ENCODE measurements at regions not wholly inside any gene's neighbourhood (a gene's known extent, or its start where the extent isn't known, plus 50 kb on each side); places are given as distances from the start of the nearest gene placed in this dataset.
"Not testable (repeated sequence)": the region's sequence is repeated elsewhere in the genome, so short reads cannot be mapped to it uniquely, and the experiment has no call there.

DNA sequence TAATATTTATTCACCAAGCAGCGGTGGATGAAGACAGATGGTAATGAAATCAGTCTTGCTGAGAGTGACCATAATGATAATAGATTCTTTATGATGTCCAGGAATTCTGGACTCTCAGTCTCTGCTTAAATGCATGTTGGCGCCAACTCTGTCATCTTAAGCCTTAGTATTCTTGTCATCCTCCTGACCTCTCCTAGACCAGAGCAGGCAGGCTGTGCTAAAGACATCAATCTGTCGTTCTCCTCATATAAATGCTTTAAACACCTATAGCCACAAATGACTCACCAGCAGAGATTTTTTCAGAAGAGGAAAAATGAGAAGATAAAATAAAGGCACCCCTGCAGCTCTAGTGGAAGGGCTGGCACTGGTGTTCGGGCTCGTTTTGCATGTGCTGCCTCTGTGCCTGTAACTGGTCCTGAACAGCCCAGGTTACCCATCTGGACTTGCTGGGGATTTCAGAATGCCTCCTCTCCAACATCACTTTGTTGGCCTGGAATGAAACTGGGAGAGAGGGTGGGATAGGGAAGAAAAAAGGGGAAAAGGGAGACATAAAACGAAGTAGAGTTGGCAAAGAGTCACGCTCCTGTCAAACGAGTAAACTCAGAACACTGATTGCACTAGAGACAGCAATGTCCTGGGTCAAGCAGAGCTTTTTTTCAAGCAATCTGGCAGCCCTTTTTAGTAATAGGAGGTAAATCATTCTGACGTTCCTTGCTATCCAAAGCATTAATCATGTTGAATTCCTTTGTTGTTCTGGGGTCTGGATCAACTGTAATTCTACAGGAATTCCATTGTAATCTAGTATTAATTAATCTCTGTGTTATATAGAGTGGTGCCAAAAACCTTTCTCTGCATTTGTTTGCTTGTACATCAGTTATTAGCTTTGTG is 195.5 kb upstream of the CLINT1 start:
- H3K36me3 ChIP-seq (ENCODE audit: insufficient read depth, low read length): no peaks in the 10 kb centered on the region
- no peaks in the 10 kb centered on the region for H3K27me3 ChIP-seq (ENCODE audit: insufficient read depth, low read length)
- no peak overlapping the region for H3K4me3 ChIP-seq (ENCODE audit: low read length)
- H3K9me3 ChIP-seq (ENCODE audit: insufficient read depth, low read depth, low read length): no peaks in the 10 kb centered on the region
- no peak overlapping the region for H3K27ac ChIP-seq (ENCODE audit: low read depth, low read length)
- WGBS: 93% methylated on average over 9 of the region's 9 CpGs
- H3K9ac ChIP-seq (ENCODE audit: low read depth, low read length): no peak overlapping the region
- peaks cover 7% of the 10 kb centered on the region; the same call in 1 of the 2 replicates for H3K4me1 ChIP-seq (ENCODE audit: insufficient read depth, low read length)

DNA sequence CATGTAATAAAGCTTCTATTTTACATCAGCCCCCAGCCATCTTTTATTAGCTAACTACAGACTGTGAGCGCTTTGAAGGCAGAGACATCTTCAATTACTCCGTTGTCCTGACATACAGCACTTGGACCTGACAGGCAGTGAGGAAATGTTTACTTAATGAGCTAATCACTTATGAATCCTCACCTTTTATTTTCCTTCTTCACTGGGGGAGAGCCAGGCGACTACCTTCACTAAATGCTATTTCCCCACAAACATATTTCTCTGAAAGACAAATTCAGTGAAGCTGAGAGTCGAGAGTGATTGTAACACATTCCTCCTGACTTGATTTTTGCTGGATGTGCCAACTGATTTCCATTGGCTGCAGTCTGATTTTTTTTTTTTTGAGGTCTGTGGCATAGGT is 192.1 kb upstream of the CLINT1 start:
- no peak overlapping the region for H3K27ac ChIP-seq (ENCODE audit: low read depth, low read length)
- H3K9ac ChIP-seq (ENCODE audit: low read depth, low read length): no peak overlapping the region
- 81% methylated on average over 4 of the region's 4 CpGs for WGBS
- H3K4me3 ChIP-seq (ENCODE audit: low read length): no peak overlapping the region
- no peaks in the 10 kb centered on the region for H3K9me3 ChIP-seq (ENCODE audit: insufficient read depth, low read depth, low read length)
- no peaks in the 10 kb centered on the region for H3K36me3 ChIP-seq (ENCODE audit: insufficient read depth, low read length)
- H3K4me1 ChIP-seq (ENCODE audit: insufficient read depth, low read length): no peaks in the 10 kb centered on the region
- no peaks in the 10 kb centered on the region for H3K27me3 ChIP-seq (ENCODE audit: insufficient read depth, low read length)

- no peaks in the 10 kb centered on the region for H3K4me1 ChIP-seq (ENCODE audit: insufficient read depth, low read length)
- no peaks in the 10 kb centered on the region for H3K9me3 ChIP-seq (ENCODE audit: insufficient read depth, low read depth, low read length)
- no peak overlapping the region for H3K4me3 ChIP-seq (ENCODE audit: low read length)
- no peaks in the 10 kb centered on the region for H3K27me3 ChIP-seq (ENCODE audit: insufficient read depth, low read length)
- no peak overlapping the region for H3K27ac ChIP-seq (ENCODE audit: low read depth, low read length)
- no peak overlapping the region for H3K9ac ChIP-seq (ENCODE audit: low read depth, low read length)
- H3K36me3 ChIP-seq (ENCODE audit: insufficient read depth, low read length): no peaks in the 10 kb centered on the region
- 66% methylated on average over 2 of the region's 2 CpGs for WGBS
Observed at GRCh38 chr5:158050421-158050820, 191.5 kb upstream of the CLINT1 start.

DNA sequence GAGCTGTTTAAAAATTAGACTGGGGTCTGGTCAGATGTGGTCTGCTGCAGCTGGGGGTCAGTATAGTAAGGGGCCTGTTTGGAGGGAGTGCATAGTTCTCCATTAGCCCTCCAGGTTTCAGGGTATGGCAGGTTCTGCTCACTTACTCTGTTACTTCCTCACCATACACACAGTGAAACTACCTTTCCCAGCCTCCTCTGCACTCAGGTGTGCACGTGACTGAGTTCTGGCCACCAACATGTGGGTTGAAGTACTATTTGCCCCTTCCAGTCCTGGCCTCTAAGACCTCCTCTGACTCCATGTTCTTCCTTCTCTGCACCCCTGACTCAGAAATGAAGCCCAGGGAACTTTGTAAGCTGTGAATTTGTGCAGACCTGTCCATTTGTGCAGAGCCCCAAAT is 190.5 kb upstream of the CLINT1 start:
- Histone ChIP-seq H3K9ac (ENCODE audit: low read depth, low read length) (no peak overlapping the region), H3K9me3 (ENCODE audit: insufficient read depth, low read depth, low read length) (no peaks in the 10 kb centered on the region), H3K27ac (ENCODE audit: low read depth, low read length) (no peak overlapping the region), H3K4me3 (ENCODE audit: low read length) (no peak overlapping the region), H3K27me3 (ENCODE audit: insufficient read depth, low read length) (no peaks in the 10 kb centered on the region), H3K36me3 (ENCODE audit: insufficient read depth, low read length) (no peaks in the 10 kb centered on the region), H3K4me1 (ENCODE audit: insufficient read depth, low read length) (no peaks in the 10 kb centered on the region)
- 67% methylated on average over 1 of the region's 1 CpG for WGBS

GRCh38 chr5:158045696-158046095 is 186.8 kb upstream of the CLINT1 start:
- Histone ChIP-seq H3K4me1 (ENCODE audit: insufficient read depth, low read length) (no peaks in the 10 kb centered on the region), H3K36me3 (ENCODE audit: insufficient read depth, low read length) (no peaks in the 10 kb centered on the region), H3K4me3 (ENCODE audit: low read length) (no peak overlapping the region), H3K27me3 (ENCODE audit: insufficient read depth, low read length) (no peaks in the 10 kb centered on the region), H3K9ac (ENCODE audit: low read depth, low read length) (no peak overlapping the region), H3K27ac (ENCODE audit: low read depth, low read length) (no peak overlapping the region), H3K9me3 (ENCODE audit: insufficient read depth, low read depth, low read length) (no peaks in the 10 kb centered on the region)
- 83% methylated on average over 1 of the region's 1 CpG for WGBS

GRCh38 chr5:158039911-158040347 is 181.0 kb upstream of the CLINT1 start:
- Histone ChIP-seq H3K4me1 (ENCODE audit: insufficient read depth, low read length) (no peaks in the 10 kb centered on the region), H3K27ac (ENCODE audit: low read depth, low read length) (no peak overlapping the region), H3K9ac (ENCODE audit: low read depth, low read length) (no peak overlapping the region), H3K36me3 (ENCODE audit: insufficient read depth, low read length) (no peaks in the 10 kb centered on the region), H3K27me3 (ENCODE audit: insufficient read depth, low read length) (no peaks in the 10 kb centered on the region), H3K9me3 (ENCODE audit: insufficient read depth, low read depth, low read length) (peaks cover 14% of the 10 kb centered on the region), H3K4me3 (ENCODE audit: low read length) (no peak overlapping the region)
- whole genome bisulfite sequencing: 95% methylated on average over 2 of the region's 2 CpGs

- Histone ChIP-seq H3K27ac (ENCODE audit: low read depth, low read length) (no peak overlapping the region), H3K27me3 (ENCODE audit: insufficient read depth, low read length) (no peaks in the 10 kb centered on the region), H3K9me3 (ENCODE audit: insufficient read depth, low read depth, low read length) (peaks cover 19% of the 10 kb centered on the region), H3K4me3 (ENCODE audit: low read length) (no peak overlapping the region), H3K36me3 (ENCODE audit: insufficient read depth, low read length) (no peaks in the 10 kb centered on the region), H3K4me1 (ENCODE audit: insufficient read depth, low read length) (no peaks in the 10 kb centered on the region), H3K9ac (ENCODE audit: low read depth, low read length) (no peak overlapping the region)
- WGBS: 50% methylated on average over 1 of the region's 1 CpG
Observed at GRCh38 chr5:158039441-158039840, 180.5 kb upstream of the CLINT1 start.

DNA sequence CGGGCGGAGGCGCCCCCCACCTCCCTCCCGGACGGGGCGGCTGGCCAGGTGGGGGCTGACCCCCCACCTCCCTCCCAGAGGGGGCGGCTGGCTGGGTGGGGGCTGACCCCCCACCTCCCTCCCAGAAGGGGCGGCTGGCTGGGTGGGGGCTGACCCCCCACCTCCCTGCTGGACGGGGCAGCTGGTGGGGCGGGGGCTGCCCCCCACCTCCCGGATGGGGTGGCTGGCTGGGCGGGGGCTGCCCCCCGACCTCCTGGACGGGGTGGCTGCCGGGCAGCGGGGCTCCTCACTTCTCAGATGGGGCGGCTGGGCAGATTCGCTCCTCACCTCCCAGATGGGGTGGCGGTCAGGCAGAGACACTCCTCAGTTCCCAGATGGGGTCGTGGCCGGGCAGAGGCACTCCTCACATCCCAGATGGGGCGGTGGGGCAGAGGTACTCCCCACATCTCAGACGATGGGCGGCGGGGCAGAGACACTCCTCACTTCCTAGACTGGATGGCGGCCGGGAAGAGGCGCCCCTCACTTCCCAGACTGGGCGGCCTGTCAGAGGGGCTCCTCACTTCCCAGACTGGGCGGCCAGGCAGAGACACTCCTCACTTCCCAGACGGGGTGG is 178.1 kb upstream of the CLINT1 start:
- not testable (repeated sequence) for H3K4me3 ChIP-seq (ENCODE audit: low read length); H3K4me1 ChIP-seq (ENCODE audit: insufficient read depth, low read length); H3K27ac ChIP-seq (ENCODE audit: low read depth, low read length); H3K9ac ChIP-seq (ENCODE audit: low read depth, low read length); H3K36me3 ChIP-seq (ENCODE audit: insufficient read depth, low read length); H3K27me3 ChIP-seq (ENCODE audit: insufficient read depth, low read length)
- 97% methylated on average over 27 of the region's 31 CpGs for WGBS
- H3K9me3 ChIP-seq (ENCODE audit: insufficient read depth, low read depth, low read length): peaks cover 28% of the 10 kb centered on the region

DNA sequence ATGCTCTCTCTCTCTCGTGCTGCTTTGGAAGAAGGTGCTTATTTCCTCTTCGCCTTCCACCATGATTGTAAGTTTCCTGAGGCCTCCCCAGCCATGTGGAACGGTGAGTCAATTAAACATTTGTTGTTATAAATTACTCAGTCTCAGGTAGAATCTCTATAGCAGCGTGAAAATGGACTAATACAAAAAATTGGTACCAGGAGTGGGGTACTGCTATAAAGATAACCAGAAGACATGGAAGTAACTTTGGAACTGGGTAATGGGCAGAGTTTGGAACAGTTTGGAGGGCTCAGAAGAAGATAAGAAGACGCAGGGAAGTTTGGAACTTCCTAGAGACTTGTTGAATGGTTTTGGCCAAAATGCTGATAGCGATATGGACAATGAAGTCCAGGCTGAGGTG is 175.6 kb upstream of the CLINT1 start:
- not testable (repeated sequence) for H3K36me3 ChIP-seq (ENCODE audit: insufficient read depth, low read length); H3K27me3 ChIP-seq (ENCODE audit: insufficient read depth, low read length); H3K9ac ChIP-seq (ENCODE audit: low read depth, low read length); H3K4me3 ChIP-seq (ENCODE audit: low read length); H3K27ac ChIP-seq (ENCODE audit: low read depth, low read length); H3K4me1 ChIP-seq (ENCODE audit: insufficient read depth, low read length)
- peaks cover 28% of the 10 kb centered on the region for H3K9me3 ChIP-seq (ENCODE audit: insufficient read depth, low read depth, low read length)
- WGBS: 94% methylated on average over 6 of the region's 6 CpGs

GRCh38 chr5:158033724-158034123 is 174.8 kb upstream of the CLINT1 start:
- Histone ChIP-seq H3K9me3 (ENCODE audit: insufficient read depth, low read depth, low read length) (peaks cover 28% of the 10 kb centered on the region), H3K27ac (ENCODE audit: low read depth, low read length) (no peak overlapping the region), H3K27me3 (ENCODE audit: insufficient read depth, low read length) (no peaks in the 10 kb centered on the region), H3K4me3 (ENCODE audit: low read length) (no peak overlapping the region), H3K36me3 (ENCODE audit: insufficient read depth, low read length) (no peaks in the 10 kb centered on the region), H3K4me1 (ENCODE audit: insufficient read depth, low read length) (no peaks in the 10 kb centered on the region), H3K9ac (ENCODE audit: low read depth, low read length) (no peak overlapping the region)
- 89% methylated on average over 1 of the region's 1 CpG for WGBS

GRCh38 chr5:158033076-158033475 is 174.1 kb upstream of the CLINT1 start:
- Histone ChIP-seq H3K9ac (ENCODE audit: low read depth, low read length) (no peak overlapping the region), H3K36me3 (ENCODE audit: insufficient read depth, low read length) (no peaks in the 10 kb centered on the region), H3K27ac (ENCODE audit: low read depth, low read length) (no peak overlapping the region), H3K9me3 (ENCODE audit: insufficient read depth, low read depth, low read length) (peaks cover 24% of the 10 kb centered on the region), H3K4me3 (ENCODE audit: low read length) (no peak overlapping the region), H3K27me3 (ENCODE audit: insufficient read depth, low read length) (no peaks in the 10 kb centered on the region), H3K4me1 (ENCODE audit: insufficient read depth, low read length) (peaks cover 1% of the 10 kb centered on the region)
- WGBS: 96% methylated on average over 5 of the region's 5 CpGs
